Adrenal gland (tissue), 5 donors: ENCODE measurements at regions not wholly inside any gene's neighbourhood (a gene's known extent, or its start where the extent isn't known, plus 50 kb on each side); places are given as distances from the start of the nearest gene placed in this dataset.

Experiments used
- POLR2A ChIP-seq, 2 donors: fragments of 450-650 bp; IDR thresholded peaks; one replicate each; pipeline ENCODE4 v1.6.1; 2017; ENCODE audit warnings: antibody characterized with exemption in 2 of 2, mild to moderate bottlenecking in 2 of 2, moderate library complexity in 1 of 2
- TF ChIP-seq, protein P1 (sequence below), 6 experiments: fragments of 450-650 bp in 4 of 6; fragments of 200-600 bp in 2 of 6; sonication (generic) in 1 of 6; IDR thresholded peaks; 1 replicate in 5 of 6; 2 replicates in 1 of 6; pipeline versions ENCODE4 v1.5.1 to v1.8.0; 2016 to 2021; ENCODE audit warnings: antibody characterized with exemption in 6 of 6, mild to moderate bottlenecking in 2 of 6, moderate library complexity in 1 of 6
- donor health status: DM: no; HTN: no; CAD: no.

DNA sequence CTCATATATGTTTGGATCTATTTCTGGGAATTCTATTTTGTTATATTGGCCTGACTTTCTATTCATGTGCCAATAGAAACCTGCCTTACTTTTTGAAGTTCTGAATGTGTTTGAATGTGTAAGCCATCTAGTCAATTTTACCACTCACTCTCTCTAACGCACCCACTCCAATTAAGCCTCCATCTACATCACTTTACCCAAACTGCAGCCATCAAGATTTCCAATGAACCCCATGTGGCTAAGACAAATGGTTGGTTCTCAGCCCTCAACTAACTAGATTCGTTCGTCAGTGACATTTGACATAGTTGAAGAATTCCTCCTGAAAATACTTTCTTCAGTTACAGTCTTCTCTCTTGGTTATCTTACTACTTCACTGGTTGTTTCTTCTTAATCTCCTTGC is 137.3 kb upstream of the FSHR start:
- TF ChIP-seq, protein P1, sequence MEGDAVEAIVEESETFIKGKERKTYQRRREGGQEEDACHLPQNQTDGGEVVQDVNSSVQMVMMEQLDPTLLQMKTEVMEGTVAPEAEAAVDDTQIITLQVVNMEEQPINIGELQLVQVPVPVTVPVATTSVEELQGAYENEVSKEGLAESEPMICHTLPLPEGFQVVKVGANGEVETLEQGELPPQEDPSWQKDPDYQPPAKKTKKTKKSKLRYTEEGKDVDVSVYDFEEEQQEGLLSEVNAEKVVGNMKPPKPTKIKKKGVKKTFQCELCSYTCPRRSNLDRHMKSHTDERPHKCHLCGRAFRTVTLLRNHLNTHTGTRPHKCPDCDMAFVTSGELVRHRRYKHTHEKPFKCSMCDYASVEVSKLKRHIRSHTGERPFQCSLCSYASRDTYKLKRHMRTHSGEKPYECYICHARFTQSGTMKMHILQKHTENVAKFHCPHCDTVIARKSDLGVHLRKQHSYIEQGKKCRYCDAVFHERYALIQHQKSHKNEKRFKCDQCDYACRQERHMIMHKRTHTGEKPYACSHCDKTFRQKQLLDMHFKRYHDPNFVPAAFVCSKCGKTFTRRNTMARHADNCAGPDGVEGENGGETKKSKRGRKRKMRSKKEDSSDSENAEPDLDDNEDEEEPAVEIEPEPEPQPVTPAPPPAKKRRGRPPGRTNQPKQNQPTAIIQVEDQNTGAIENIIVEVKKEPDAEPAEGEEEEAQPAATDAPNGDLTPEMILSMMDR (IDR thresholded peaks at IDR 0.05) = no peak
- no peak for TF ChIP-seq POLR2A (IDR thresholded peaks at IDR 0.05)
